GM19397 (cell line): ENCODE measurements at regions not wholly inside any gene's neighbourhood (a gene's known extent, or its start where the extent isn't known, plus 50 kb on each side); places are given as distances from the start of the nearest gene placed in this dataset.

ENCODE experiments used
- ATAC-seq: cut with Tn5 transposase; IDR thresholded peaks from one replicate; pipeline ENCODE4 v1.9.1; 2021; ENCODE audit warnings: mild to moderate bottlenecking, moderate library complexity; ENCODE audit not compliant: unreplicated experiment

DNA sequence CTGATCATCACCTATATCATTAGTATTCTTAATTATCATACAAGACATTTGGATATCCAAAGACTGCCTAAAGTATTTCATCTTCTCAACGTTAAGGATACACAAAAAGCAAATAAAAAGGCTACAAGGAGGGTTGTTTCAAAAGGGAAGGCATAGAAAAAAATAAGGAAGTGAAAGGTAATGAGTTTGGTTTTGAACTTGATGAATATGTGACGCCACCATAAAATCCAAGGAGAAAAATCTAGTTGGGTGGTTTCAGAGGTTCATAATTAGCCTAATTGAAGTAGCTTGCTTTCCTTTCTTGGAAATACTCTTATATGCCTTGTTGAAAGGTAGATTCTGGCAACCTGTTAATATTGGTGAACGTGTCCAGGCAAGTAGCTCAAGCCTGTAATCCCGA lies 96.1 kb upstream of the SGCD start:
- ATAC-seq = no peak

DNA sequence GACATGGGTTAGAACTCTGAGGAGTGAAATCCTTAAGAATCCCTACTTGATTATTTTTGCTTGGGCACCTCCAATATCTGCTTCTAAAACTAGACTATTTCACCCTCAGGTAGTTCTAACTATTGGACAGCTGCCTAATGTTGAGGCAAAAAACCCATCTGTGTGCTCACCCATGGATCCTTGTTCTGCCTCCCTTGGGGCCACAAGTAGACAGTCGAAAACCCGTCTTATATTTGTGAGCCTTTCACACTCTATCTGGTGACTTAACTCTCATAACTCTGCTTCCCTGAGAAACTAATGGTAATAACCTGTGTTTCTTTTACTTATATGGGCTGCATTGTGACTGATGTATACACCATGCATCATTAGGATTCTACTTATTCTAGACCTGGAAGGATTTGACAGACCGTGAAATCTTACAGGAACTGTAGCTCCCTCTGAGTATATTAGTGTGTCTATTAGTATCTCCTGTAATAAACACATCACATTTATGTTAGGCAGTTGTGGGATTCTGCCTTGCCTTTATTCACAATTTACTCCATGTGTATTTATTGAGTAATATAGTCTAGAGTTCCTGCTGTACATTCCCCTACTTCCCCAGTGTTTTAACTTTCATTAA lies 94.6 kb upstream of the SGCD start:
- no peak for ATAC-seq

DNA sequence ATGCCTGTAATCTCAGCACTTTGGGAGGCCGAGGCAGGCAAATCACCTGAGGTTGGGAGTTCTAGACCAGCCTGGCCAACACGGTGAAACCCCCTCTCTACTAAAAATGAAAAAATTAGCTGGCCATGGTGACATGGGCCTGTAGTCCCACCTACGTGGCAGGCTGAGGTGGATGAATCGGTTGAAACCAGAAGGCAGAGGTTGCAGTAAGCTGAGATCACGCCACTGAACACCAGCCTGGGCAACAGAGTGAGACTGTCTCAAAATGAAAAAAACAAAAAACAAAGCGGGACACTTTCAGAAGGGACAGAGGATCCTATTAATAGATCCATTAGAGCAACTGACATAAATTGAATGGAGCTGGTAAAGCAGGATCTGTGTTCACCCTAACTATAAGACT lies 89.6 kb upstream of the SGCD start:
- no peak for ATAC-seq

DNA sequence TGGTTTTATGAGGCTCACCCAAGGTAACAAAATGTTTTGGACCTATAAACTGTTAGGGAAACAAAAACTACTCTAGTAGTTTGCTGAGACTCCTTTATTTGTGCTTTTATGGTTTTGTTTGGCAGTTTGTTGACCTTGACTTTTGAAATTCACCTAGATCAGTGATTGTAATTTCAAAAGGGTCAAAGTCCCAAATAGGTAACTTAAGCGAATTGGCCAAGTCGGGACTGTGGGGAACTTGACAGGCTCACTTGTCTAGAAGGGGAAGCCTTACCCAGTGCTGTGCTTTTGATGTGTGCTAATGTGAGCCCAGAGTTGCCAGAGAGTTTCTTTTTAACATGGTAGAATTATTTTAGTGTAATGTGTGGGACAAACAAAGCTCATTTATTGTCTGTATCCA lies 87.2 kb upstream of the SGCD start:
- no peak for ATAC-seq

DNA sequence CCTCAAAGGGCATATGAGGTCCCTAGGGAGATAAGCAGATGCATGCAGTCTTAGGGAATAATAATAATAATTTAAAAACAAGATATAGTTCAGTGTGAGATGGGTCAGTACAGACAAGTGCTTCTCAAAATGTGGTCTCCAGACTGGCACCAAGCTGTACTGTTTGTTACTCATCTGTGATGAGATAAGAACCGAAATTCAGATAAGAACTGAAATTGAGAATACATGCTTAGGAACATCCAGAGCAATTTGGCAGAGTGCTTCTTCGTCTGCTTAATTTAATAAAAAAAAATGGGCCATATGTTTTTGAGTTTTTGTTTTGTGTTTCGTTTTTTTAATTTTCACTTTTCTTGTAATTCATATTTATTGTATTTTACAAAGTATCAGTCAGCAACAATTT lies 86.5 kb upstream of the SGCD start:
- no peak for ATAC-seq

DNA sequence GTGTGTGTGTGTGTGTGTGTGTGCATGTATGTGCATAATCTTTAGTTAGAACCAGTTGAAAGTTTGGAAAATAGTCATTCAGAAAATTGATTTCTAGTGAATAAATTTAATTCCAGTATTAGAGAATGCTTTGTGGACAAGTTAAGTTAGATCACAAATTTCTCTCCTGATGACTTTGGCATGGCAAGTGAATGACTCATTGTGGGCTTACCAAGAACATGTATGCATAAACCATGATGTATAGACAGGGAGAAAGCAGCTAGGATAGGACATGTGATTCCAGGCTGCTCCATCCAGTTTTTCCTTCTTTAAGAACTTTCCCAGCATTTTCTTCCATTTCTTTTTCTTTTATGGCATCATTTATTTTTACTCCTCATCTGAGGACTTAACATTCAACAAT lies 85.7 kb upstream of the SGCD start:
- ATAC-seq = no peak

DNA sequence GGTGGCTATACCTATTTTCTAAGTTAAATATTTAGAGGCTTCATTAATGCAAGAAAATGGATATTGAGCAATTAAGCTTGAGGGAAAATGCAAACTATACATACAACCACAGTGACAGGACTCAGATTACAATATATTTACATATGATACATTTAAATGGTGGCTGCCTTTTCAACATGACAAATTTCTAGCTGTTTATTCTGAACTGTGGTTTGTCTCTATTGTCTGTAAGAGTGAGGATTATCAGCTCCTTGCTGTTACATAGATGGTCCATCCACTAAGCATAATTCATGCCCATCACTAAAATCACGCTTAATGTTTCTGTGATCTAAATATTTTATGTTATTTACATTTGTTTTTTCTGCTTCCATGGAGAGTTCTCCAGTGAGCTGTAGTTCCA lies 81.1 kb upstream of the SGCD start:
- ATAC-seq = no peak

DNA sequence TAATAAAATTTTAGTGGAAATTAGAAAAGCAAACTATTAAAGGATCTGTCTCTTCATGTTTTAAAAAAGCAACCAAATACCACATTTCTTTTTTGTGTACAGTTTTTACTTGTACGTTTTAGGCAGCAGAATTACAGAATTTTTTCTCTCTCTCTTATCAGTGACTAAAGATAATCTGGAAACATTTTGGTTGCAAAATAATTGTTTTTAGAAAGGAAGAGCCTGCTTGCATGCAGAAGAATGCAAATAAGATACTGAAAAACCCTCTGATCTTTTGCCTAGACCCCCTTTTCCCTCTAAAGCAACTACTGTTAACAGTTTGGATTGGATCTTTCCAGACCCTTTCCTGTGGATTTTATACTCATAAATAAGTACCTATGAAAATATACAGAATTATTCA lies 75.9 kb upstream of the SGCD start:
- no peak for ATAC-seq

DNA sequence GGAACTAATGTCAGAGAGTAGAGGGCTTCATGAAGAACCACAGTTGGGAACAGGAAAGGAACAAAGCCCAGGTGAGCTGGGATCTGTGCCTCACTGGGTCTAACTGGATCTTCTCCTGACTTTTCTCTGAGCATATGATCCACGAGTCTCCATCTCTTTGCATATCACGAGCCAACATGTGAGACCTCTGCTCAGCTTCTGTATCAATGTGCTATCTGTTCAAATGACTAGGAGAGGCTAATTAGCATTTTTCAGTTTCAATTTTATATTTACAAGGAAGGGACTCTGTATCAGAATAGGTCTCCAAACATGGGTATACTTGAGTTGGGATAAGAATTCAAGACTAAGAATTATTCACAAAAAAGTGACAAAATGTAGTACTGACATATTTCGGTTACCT lies 73.8 kb upstream of the SGCD start:
- no peak for ATAC-seq

DNA sequence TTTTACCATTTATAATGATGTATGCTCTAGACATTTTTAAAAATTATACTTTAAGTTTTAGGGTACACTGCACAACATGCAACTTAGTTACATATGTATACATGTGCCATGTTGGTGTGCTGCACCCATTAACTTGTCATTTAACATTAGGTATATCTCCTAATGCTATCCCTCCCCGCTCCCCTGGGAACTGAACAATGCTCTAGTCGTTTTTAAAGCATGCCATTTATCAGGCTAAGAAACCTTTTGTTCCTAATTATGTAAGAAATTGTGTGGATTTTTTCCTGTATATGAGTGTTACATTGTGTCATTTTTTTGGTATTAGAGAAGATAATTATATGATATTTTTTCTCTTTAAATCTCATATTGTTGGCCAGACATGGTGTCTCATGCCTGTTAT lies 72.8 kb upstream of the SGCD start:
- no peak for ATAC-seq

DNA sequence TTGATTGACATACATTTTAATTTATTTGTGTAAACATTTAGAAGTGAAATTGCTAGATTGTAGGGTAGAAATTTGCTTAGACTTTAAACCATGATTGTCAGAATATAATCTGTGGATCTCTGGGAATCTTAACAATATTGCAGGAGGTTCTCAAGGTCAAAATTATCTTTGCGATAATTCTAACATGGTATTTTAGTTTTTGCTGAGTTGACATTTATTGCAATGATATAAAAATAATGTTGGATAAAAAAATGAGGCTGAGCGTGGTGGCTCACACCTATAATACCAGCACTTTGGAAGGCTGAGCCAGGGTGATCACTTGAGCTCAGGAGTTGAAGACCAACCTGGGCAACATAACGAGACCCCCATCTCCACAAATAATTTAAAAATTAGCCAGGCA lies 70.3 kb upstream of the SGCD start:
- ATAC-seq = no peak

DNA sequence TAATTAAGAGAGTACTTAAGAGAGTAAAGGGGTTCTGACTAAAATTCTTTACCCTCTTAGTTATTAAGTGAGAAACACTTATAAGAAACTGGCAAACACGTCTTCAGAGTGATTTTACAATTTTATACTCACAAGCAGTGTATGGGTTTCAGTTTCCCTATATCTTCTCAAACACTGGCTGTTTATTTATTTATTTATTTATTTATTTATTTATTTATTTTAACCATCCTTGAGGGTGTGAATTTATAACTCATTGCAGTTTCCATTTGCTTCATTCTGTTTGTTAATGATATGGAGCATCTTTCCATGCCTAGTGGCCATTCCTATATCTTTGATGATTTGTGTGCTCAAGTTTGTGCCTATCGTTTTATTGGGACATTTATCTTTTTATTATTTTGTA lies 68.0 kb upstream of the SGCD start:
- ATAC-seq = no peak

DNA sequence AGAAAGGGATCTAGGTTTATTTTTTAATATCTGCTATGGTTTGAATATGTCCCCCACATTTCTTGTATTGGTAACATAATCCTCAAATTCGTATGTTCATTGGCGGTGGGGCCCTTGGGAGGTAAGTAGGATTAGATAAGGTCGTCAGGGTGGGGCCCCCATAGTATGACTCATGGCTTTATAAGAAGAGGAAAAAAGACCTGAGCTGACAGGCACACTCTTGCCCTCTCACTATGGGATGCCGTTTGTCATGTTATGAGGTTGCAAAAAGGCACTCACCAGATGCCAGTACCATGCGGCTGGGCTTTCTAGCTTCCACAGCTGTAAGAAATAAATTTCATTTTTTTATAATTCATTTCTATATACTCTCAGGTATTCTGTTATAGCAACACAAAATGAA lies 67.3 kb upstream of the SGCD start:
- no peak for ATAC-seq

DNA sequence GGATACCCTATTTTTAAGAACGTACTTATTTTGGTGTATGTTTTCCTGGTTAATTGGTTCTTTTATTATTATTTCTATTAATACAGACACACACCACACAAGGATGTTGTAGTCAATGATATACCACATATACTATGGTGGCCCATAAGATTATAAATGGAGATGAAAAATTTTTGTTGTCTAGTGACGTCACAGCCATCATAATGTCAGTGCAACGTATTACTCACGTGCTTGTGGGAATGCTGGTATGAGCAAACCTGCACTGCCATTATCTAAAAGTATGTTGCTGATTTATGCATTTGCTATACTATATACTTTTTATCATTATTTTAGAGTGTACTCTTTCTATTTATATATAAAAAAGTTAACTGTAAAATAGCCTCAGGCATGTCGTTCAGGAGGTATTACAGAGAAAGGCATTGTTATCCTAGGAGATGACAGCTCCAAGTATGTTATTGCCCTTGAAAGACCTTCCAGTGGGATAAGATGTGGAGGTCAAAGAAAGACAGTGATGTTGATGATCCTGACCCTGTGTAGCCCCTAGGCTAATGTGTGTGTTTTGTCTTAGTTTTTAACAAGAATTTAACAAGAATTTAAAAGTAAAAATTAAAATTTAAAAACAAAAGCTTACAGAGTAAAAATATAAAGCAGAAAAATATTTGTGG lies 65.6 kb upstream of the SGCD start:
- no peak for ATAC-seq

DNA sequence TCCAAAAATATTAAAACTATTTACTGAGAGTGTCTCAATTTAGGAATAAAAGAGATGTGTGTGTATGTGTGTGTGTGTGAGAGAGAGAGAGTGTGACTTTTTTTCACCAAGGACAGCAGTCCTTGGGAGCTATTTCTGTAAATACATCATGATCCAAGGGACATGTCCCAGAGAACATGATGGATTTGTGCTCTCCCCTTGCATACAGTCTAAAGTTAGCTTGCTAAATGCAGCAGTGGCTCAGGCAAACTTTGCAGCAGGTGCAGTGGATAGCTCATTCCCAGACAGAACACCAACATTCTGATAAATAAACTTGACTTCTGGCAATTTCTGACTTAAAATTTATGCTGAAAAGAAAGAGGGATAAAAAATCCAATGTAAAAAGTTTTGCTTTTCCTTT lies 55.4 kb upstream of the SGCD start:
- ATAC-seq = no peak

DNA sequence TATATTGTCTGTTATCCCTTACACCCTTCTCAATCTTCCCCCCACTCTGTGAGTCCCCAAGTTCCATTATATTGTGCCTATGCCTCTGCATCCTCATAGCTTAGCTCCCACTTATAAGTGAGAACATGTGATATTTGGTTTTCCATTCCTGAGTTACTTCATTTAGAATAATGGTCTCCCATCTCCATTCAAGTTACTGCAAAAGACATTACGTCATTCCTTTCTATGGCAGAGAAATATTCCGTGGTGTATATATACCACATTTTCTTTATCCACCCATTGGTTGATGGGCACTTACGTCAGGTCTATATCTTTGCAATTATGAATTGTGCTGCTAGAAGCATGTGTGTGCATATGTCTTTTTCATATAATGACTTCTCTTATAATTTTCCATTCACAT lies 54.8 kb upstream of the SGCD start:
- no peak for ATAC-seq

DNA sequence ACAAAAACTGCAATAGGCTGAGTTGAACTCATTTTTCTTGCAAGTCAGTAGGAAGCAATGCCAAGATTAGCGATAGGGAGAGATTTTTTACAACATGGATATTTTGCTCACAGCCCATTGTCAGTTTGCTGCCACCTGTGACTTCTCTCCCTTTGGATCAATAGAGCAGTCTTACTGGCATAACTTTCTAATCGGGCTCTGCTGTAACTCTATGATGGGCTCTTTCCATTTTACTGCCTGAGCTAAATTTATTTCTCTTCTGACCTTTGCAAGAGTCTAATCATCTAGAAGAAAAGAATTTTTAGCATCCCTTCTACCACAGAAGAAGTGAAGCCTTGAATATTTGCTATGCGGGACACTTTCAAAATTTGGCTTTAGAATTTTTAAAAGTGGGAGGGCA lies 53.6 kb upstream of the SGCD start:
- no peak for ATAC-seq

DNA sequence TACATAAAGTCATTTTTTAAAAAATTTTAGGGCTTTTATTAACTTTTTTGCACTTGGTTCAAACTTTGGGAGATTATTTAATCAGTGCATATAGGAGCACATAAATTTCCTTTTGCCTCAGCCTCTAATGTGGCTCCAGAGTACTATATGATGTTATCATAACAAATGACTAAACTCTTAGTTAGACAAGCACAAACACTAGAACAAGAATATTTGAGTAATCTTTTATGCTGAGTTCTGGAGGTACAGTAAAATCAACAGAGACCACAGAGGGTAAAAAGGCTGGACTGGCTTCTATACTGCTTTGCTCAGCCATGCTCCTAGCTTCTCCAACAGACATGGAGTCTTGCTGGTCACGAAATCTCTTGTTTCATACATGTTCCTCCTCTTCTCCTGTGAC lies 52.5 kb upstream of the SGCD start:
- ATAC-seq = no peak
